ENCODE measurements at regions not wholly inside any gene's neighbourhood (a gene's known extent, or its start where the extent isn't known, plus 50 kb on each side); places are given as distances from the start of the nearest gene placed in this dataset.
"Not testable (repeated sequence)": the region's sequence is repeated elsewhere in the genome, so short reads cannot be mapped to it uniquely, and the experiment has no call there.

- no peak for DNase-seq (ENCODE audit: low spot score)
These were observed 105.5 kb downstream of the FEM1C start for GRCh38 chr5:115439042-115439441.

- no peak for DNase-seq (ENCODE audit: low spot score)
These were observed 108.5 kb downstream of the FEM1C start for GRCh38 chr5:115435778-115436712.

DNA sequence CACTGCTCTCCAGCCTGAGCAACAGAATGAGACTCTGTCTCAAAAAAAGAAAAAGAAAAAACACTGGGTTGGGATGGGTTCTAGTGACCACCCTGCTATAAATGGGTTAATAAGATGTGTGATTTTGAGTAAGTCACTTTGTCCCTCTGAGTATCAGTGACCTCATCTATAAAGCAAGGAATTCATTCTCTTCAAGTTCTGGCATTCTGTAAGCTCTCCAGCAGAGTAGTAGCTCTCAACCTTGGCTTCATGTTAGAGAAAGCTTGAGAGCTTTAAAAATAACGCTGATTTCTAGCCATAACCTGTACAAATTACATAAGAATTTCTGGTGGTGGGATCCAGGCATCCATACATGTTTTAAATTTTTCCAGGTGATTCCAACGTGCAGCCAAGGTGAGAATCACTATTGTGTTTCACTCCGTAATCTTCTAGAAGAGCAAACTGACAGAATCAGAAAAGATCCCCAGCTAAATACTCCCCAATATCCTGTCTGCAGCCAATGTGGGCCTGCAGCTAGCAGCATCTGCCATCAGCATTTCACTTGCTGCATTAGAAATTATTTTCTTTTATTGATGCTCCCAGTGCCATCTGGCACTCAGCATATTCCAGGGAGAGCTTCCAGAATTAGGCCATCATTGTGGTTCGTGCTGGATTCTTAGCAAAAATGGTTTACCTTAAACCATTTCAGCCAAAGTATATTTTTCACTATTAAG lies 109.4 kb downstream of the FEM1C start:
- no peak for DNase-seq (ENCODE audit: low spot score)

- DNase-seq (ENCODE audit: low spot score), result no peak
These were observed 110.7 kb downstream of the FEM1C start for GRCh38 chr5:115433918-115434317.

DNA sequence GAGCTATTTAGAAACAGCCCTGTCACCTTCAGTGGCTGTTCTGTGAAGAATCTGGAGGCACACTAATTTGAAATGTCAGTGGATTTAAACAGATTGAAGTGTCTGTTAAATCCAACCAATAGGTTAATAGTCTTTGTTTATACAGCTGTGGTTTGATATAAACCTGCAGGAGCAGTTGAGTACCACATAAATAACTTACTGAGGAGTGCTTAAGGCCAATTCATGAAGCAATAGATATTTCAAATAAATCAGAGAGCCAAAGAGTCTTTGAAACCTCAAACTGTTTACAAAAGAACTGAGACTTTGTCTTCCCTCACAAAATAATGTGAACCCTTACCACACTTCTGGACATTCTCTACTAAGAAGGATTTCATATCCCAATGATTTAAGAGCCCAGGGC lies 111.9 kb downstream of the FEM1C start:
- peak; percentile 42 for DNase-seq (ENCODE audit: low spot score)

GRCh38 chr5:115431116-115431515 lies 113.5 kb downstream of the FEM1C start:
- DNase-seq (ENCODE audit: low spot score), result no peak

DNA sequence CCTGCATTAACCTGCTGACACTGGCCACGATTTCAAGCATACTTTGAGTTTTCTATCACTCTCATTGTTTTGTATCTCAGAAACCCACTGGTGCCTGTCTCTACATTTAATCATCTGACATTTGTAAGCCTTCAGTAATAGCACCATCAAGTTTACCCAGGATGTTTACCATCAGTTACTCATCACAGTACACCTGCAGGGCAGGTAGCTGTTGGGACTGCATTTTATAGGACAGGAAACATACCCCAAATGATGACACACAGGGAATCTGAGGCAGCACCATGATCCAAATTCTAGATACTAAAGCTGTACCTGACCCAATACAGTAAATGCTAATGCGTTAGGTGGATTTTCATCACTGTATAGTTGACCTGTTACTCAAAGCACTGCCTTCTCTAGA lies 114.2 kb downstream of the FEM1C start:
- no peak for DNase-seq (ENCODE audit: low spot score)

GRCh38 chr5:115429345-115429940 lies 115.1 kb downstream of the FEM1C start:
- DNase-seq (ENCODE audit: low spot score), result no peak

- DNase-seq (ENCODE audit: low spot score), result no peak
These were observed 115.9 kb downstream of the FEM1C start for GRCh38 chr5:115428676-115429075.

DNA sequence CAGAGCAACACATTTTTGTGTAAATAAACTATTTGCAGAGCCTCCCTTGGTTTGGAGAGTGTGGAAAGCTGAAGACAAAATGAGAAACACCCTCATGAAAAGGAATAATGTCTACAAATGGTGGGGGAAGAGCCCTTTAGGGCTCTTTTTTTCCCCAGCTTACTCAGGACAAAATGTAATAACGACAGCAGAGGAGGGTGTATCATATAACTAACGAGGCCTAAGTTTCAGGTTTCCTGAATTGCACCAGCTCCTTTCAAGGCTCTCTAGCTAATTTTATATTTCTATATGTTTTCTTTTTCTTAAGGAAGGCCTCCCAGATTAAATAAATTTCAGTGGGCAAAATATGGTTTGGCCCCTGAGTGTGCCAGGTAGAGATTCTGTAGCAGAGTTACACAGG lies 116.3 kb downstream of the FEM1C start:
- no peak for DNase-seq (ENCODE audit: low spot score)

DNA sequence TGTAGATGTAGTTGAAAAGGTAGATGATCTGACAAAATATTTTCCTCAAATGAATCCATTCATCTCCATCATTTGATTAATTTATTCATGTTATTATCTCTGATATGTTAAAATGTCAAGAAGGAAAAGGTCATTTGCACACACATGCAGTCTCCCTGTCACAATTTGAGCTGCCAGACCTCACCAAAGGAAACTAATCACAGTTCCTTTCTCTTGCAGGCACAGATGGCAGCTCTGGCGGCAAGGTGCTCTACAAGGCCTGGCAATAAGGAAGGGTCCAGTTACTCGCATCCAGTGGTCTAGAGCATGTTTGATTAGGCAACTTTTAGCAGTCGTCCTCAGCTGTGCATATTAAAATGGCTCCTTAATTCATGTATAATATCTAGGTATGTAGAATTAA lies 120.1 kb downstream of the FEM1C start:
- no peak for DNase-seq (ENCODE audit: low spot score)

GRCh38 chr5:115424030-115424429 lies 120.5 kb downstream of the FEM1C start:
- DNase-seq (ENCODE audit: low spot score), result no peak

DNA sequence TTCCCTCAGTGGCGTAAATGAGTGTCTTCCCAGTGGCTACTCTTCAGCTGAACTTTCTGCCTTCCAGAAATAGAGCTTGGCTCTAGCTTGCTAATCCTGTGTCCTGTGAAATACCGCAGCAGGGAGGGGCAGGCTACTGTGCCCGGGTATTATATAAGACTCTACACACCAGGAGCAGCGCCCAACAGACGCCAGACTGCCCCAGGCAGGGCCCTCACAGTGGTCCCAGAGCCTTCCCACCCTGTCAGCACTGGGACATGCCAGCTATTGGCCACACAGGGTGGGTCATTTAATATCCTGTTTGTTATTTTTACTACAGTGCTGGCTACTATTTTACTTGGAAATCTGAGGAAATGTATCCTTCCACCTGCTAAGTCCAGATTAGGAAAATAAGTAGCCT lies 121.0 kb downstream of the FEM1C start:
- no peak for DNase-seq (ENCODE audit: low spot score)

DNA sequence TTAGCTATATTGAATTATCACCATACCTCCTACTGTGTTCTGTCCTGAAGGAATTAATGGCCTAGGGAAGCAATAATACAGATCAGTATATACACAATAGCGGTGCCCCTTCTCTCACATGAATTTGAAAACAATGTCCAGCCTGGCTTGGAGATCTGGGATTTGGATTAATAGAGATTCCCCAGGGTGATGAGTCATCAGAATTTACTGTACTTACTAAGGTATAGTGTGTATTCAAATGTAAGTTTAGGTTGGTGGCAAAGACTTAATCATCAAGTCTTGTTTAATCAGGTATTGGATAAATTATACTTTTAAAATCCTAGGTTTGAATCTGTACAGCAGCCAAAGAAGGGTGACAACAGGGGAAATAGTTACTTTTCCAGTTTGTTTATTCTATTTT lies 121.5 kb downstream of the FEM1C start:
- no peak for DNase-seq (ENCODE audit: low spot score)

- DNase-seq (ENCODE audit: low spot score), result not testable (repeated sequence)
These were observed 123.8 kb downstream of the FEM1C start for GRCh38 chr5:115420812-115421211.

DNA sequence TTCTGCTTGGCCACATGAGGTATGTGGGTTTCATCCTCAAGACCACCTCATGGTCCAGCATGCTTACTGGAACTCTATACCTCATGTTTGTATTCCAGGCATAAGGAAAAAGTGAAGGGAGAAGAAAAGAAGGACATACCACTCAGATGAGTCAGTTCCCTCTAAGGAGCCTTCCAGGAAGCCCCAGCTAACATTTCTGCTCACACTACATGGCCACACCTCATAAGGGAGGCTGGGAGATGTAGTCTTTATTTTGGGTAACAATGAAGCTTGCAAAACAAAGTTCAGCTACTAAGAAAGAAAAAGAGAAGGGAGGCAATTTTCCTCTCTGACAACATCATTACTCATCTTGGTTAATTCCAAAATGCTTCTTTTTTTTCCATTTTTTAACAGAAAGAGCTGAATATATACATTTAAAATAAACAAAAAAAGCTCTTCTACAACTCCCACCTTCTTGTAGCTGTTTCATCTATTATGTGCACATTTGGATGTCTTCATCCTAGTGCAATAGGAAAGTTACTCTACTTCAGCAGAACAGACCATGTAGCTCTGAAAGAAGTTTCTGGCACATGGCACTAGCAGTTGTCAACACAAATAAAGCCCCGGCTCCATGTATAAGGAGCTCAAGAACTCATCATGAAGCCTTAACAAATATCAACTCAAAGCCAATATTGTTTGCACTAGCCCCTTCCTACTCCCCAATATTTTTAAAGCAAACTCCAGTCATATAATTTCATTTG lies 123.6 kb upstream of the CCDC112 start:
- DNase-seq (ENCODE audit: low spot score), result peak; percentile 96

GRCh38 chr5:115418788-115419187 lies 122.3 kb upstream of the CCDC112 start:
- no peak for DNase-seq (ENCODE audit: low spot score)

GRCh38 chr5:115417076-115417475 lies 120.6 kb upstream of the CCDC112 start:
- DNase-seq (ENCODE audit: low spot score), result no peak

DNA sequence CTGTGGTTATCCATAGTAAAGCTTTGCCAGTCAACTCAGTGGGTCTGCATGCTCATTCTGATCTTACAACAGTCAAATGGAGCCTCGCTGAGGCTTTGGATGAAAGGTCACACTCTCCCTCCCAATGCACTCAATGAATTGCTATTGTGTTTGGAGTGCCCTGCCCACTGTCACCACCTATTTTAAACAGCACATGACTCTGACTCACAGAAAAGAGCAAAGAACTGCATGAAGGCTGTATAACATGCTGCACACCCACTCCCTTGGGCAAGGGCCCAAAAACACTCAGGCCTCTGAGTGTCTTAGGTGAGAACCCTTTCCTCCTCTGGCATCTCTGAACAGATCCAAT lies 118.7 kb upstream of the CCDC112 start:
- DNase-seq (ENCODE audit: low spot score), result peak; percentile 71

DNA sequence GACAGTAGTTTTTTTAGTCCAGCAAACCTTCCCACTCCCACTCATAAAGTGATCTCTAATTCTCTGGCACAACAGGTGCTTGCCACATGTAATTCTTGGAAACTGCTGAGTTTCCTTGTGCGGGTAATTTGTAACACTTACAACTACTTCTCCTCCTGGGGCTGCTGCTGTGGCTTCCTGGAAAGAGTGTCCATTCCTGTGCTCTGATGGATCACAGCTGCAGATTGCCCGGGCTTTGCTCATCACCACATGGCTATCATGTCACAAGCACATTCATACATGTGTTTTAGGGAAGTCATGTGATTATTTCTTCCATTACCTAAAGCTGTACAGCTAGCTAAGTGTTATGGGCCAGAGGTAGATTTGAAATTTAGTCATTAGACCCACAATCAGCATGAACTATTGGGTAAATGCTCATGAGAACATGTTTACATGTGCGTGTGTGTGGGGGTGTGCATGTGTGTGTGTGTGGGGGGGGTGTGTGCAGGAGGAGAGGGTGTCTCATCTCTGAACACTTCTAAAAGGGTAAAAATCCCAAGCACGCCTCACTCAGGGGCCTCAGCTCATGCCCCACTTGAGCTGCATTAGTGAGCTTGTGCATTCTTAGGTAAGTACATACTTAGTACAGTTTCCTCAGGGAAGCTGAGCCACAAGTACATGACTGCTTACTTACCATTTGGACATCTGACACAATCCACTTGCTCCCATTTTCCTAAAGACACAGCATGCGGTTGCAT lies 118.1 kb upstream of the CCDC112 start:
- DNase-seq (ENCODE audit: low spot score), result no peak

- no peak for DNase-seq (ENCODE audit: low spot score)
These were observed 117.2 kb upstream of the CCDC112 start for GRCh38 chr5:115413651-115414050.
